ENCODE measurements at regions not wholly inside any gene's neighbourhood (a gene's known extent, or its start where the extent isn't known, plus 50 kb on each side); places are given as distances from the start of the nearest gene placed in this dataset.

GRCh38 chr2:152234277-152234676 lies 58.7 kb upstream of the STAM2 start:
- TF ChIP-seq SNAPC5 (CRISPR knock-in tag; IDR thresholded peaks at IDR 0.05) (no peak), SMARCC2 (IDR thresholded peaks at IDR 0.05; ENCODE audit: low read depth) (no peak), SMC3 (conservative IDR thresholded peaks at IDR 0.05; ENCODE audit: insufficient read depth, low read depth, low read length) (no peak), CUX1 (CRISPR knock-in tag; IDR thresholded peaks at IDR 0.05) (no peak), GABPA (tag; conservative IDR thresholded peaks at IDR 0.05; ENCODE audit: low read depth) (no peak), ZBTB1 (CRISPR knock-in tag; IDR thresholded peaks at IDR 0.05; ENCODE audit: borderline replicate concordance, low read depth) (no peak), SRSF1 (IDR thresholded peaks at IDR 0.05; ENCODE audit: low read depth, low read length) (no peak), TARDBP (IDR thresholded peaks at IDR 0.05) (no peak), ZBTB9 (CRISPR knock-in tag; IDR thresholded peaks at IDR 0.05) (no peak), ZBTB34 (CRISPR knock-in tag; IDR thresholded peaks at IDR 0.05) (no peak)
